Esophagus squamous epithelium (tissue), 5 donors: ENCODE measurements at regions not wholly inside any gene's neighbourhood (a gene's known extent, or its start where the extent isn't known, plus 50 kb on each side); places are given as distances from the start of the nearest gene placed in this dataset.

Experiments used
- DNase-seq: peaks from one replicate; lab custom pipeline; 2025; lab: John Stamatoyannopoulos, UW
- H3K27ac ChIP-seq, 4 donors: fragments of 200-600 bp; sonication (generic); one replicate each; pipeline ENCODE4 v1.5.1; 2016 to 2019; ENCODE audit warnings: mild to moderate bottlenecking in 1 of 4
- H3K27me3 ChIP-seq, 4 donors: fragments of 200-600 bp; sonication (generic); 1 replicate in 3 of 4; 2 replicates in 1 of 4; pipeline versions ENCODE4 v1.5.1 to v1.6.0; 2017 to 2021; ENCODE audit warnings: antibody characterized with exemption in 1 of 4
- H3K36me3 ChIP-seq, 3 donors: fragments of 200-600 bp; sonication (generic); one replicate each; pipeline ENCODE4 v1.5.1; 2016 to 2019
- H3K4me1 ChIP-seq, 3 donors: fragments of 200-600 bp; sonication (generic); one replicate each; pipeline ENCODE4 v1.5.1; 2017 to 2019
- H3K4me3 ChIP-seq, 4 donors: fragments of 200-600 bp; sonication (generic); 1 replicate in 3 of 4; 2 replicates in 1 of 4; pipeline ENCODE4 v1.5.1; 2016 to 2019; ENCODE audit warnings: mild to moderate bottlenecking in 2 of 4, moderate library complexity in 1 of 4
- H3K9me3 ChIP-seq, 3 donors: fragments of 200-600 bp; sonication (generic); one replicate each; pipeline ENCODE4 v1.5.1; 2016 to 2019
- POLR2A ChIP-seq, 4 donors: fragments of 450-650 bp; IDR thresholded peaks; one replicate each; pipeline ENCODE4 v1.6.1; 2017; ENCODE audit warnings: antibody characterized with exemption in 4 of 4, mild to moderate bottlenecking in 4 of 4, moderate library complexity in 3 of 4
- WGBS, 2 donors: methylation state at CpG; one replicate each; pipeline ENCODE4 v1.1.5; 2018; 5-methylcytosine and 5-hydroxymethylcytosine counted together
- intact Hi-C: fragments of 100-400 bp; cut with DNase I; formaldehyde crosslinking; loops from one replicate; pipeline ENCODE4 v1.15.0; 2022
- TF ChIP-seq, protein P1 (sequence below), 6 experiments: fragments of 450-650 bp in 4 of 6; fragments of 200-600 bp in 2 of 6; sonication (generic) in 2 of 6; IDR thresholded peaks; one replicate each; pipeline ENCODE4 v1.5.1; 2016 to 2019; ENCODE audit warnings: antibody characterized with exemption in 6 of 6, mild to moderate bottlenecking in 4 of 6, moderate library complexity in 4 of 6
- donor health status: DM: yes; HTN: yes; CAD: no.

- intact Hi-C loops, result loop anchor here (5.0 to 10.0 kb wide), 2 partner anchors 157 to 220 kb away; no protein-coding TSS in a partner anchor
- Histone ChIP-seq H3K4me3 (no peak overlapping the region), H3K27me3 (peaks cover 0 to 6% (median 0%) of the 10 kb centered on the region in 4 donors), H3K36me3 (no peaks in the 10 kb centered on the region), H3K27ac (no peak overlapping the region), H3K4me1 (peaks cover 0 to 26% (median 12%) of the 10 kb centered on the region in 3 donors), H3K9me3 (no peaks in the 10 kb centered on the region)
- 68 to 70% methylated on average over 3 of the region's 3 CpGs for WGBS, 2 donors
- no peak for DNase-seq
- TF ChIP-seq, protein P1, sequence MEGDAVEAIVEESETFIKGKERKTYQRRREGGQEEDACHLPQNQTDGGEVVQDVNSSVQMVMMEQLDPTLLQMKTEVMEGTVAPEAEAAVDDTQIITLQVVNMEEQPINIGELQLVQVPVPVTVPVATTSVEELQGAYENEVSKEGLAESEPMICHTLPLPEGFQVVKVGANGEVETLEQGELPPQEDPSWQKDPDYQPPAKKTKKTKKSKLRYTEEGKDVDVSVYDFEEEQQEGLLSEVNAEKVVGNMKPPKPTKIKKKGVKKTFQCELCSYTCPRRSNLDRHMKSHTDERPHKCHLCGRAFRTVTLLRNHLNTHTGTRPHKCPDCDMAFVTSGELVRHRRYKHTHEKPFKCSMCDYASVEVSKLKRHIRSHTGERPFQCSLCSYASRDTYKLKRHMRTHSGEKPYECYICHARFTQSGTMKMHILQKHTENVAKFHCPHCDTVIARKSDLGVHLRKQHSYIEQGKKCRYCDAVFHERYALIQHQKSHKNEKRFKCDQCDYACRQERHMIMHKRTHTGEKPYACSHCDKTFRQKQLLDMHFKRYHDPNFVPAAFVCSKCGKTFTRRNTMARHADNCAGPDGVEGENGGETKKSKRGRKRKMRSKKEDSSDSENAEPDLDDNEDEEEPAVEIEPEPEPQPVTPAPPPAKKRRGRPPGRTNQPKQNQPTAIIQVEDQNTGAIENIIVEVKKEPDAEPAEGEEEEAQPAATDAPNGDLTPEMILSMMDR (IDR thresholded peaks at IDR 0.05), result no peak
- no peak for TF ChIP-seq POLR2A (IDR thresholded peaks at IDR 0.05)
Measured at GRCh38 chr4:15237648-15238230, 190.1 kb upstream of the C1QTNF7 start.

GRCh38 chr4:15238720-15239119, 189.1 kb upstream of the C1QTNF7 start:
- H3K36me3 ChIP-seq, result no peaks in the 10 kb centered on the region
- H3K4me3 ChIP-seq, result no peak overlapping the region
- no peak for TF ChIP-seq POLR2A (IDR thresholded peaks at IDR 0.05)
- TF ChIP-seq, protein P1 (IDR thresholded peaks at IDR 0.05), result peak in 5 of 6 experiments; percentile 38 to 76 (median 40)
- no peaks in the 10 kb centered on the region for H3K9me3 ChIP-seq
- 19 to 30% methylated on average over 3 of the region's 3 CpGs for WGBS, 2 donors
- H3K4me1 ChIP-seq, result peaks cover 0 to 16% (median 5%) of the 10 kb centered on the region in 3 donors
- no peak overlapping the region for H3K27ac ChIP-seq
- no peak for DNase-seq
- intact Hi-C loops, result loop anchor here (5.0 to 10.0 kb wide), 2 partner anchors 156 to 219 kb away; no protein-coding TSS in a partner anchor
- H3K27me3 ChIP-seq, result peaks cover 0 to 6% (median 0%) of the 10 kb centered on the region in 4 donors

GRCh38 chr4:15239866-15240265, 188.0 kb upstream of the C1QTNF7 start:
- H3K9me3 ChIP-seq, result no peaks in the 10 kb centered on the region
- no peak for TF ChIP-seq POLR2A (IDR thresholded peaks at IDR 0.05)
- TF ChIP-seq, protein P1 (IDR thresholded peaks at IDR 0.05), result no peak
- H3K36me3 ChIP-seq, result no peaks in the 10 kb centered on the region
- intact Hi-C loops, result loop anchor here (5.0 to 10.0 kb wide), 2 partner anchors 155 to 217 kb away; no protein-coding TSS in a partner anchor
- no peak for DNase-seq
- H3K27ac ChIP-seq, result no peak overlapping the region
- 30 to 37% methylated on average over 4 of the region's 4 CpGs for WGBS, 2 donors
- peaks cover 0 to 6% (median 0%) of the 10 kb centered on the region in 4 donors for H3K27me3 ChIP-seq
- H3K4me1 ChIP-seq, result peaks cover 0 to 4% (median 0%) of the 10 kb centered on the region in 3 donors
- H3K4me3 ChIP-seq, result no peak overlapping the region

DNA sequence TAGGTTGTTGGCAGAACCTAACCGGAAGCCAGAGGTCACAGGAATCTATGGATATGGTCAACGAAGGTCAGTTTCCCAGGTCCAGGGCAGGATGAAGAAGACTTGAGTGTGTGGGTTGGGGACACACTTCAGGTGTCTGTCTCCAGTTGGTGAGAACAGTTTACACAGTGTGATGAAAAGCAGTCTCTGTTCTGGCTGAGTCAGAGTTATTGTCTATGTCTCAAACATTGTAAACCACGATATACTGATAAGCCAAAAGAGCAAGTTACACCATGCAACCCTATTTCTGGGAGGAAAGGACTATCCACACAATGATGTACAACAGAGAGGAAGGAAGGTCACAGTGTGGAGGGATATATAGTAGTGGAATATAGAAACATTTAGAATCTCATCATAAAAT, 187.1 kb upstream of the C1QTNF7 start:
- WGBS, 2 donors, result 62 to 70% methylated on average over 3 of the region's 3 CpGs
- Histone ChIP-seq H3K9me3 (no peaks in the 10 kb centered on the region), H3K27ac (no peak overlapping the region), H3K36me3 (no peaks in the 10 kb centered on the region), H3K27me3 (peaks cover 0 to 6% (median 0%) of the 10 kb centered on the region in 4 donors), H3K4me1 (no peaks in the 10 kb centered on the region), H3K4me3 (no peak overlapping the region)
- DNase-seq, result no peak
- intact Hi-C loops, result no loop called here
- TF ChIP-seq, protein P1 (IDR thresholded peaks at IDR 0.05), result no peak
- TF ChIP-seq POLR2A (IDR thresholded peaks at IDR 0.05), result no peak

GRCh38 chr4:15242021-15242420, 185.8 kb upstream of the C1QTNF7 start:
- WGBS, 2 donors, result 100% methylated on average over 1 of the region's 1 CpG
- no peak for DNase-seq
- TF ChIP-seq, protein P1 (IDR thresholded peaks at IDR 0.05), result no peak
- no peak for TF ChIP-seq POLR2A (IDR thresholded peaks at IDR 0.05)
- no peaks in the 10 kb centered on the region for H3K4me1 ChIP-seq
- intact Hi-C loops, result no loop called here
- H3K27me3 ChIP-seq, result peaks cover 0 to 6% (median 0%) of the 10 kb centered on the region in 4 donors
- no peaks in the 10 kb centered on the region for H3K36me3 ChIP-seq
- H3K4me3 ChIP-seq, result no peak overlapping the region
- no peaks in the 10 kb centered on the region for H3K9me3 ChIP-seq
- H3K27ac ChIP-seq, result no peak overlapping the region
